Spleen (tissue), 11 donors: ENCODE measurements at regions not wholly inside any gene's neighbourhood (a gene's known extent, or its start where the extent isn't known, plus 50 kb on each side); places are given as distances from the start of the nearest gene placed in this dataset.

Experiments
- DNase-seq: peaks from one replicate; pipeline ENCODE4 v3.0.0-alpha.2; 2020
- H3K27ac ChIP-seq, 8 donors: fragments of 200-600 bp; sonication (generic) in 7 of 8; 1 replicate in 4 of 8; 2 replicates in 4 of 8; pipeline versions ENCODE4 v1.5.0 to v1.8.0; 2016 to 2021; ENCODE audit warnings: inconsistent platforms in 4 of 8, mild to moderate bottlenecking in 4 of 8, moderate library complexity in 1 of 8
- H3K27me3 ChIP-seq, 7 donors: fragments of 200-600 bp; sonication (generic) in 6 of 7; replicated peaks in 1 of 7; 1 replicate in 4 of 7; 2 replicates in 3 of 7; pipeline versions ENCODE4 v1.5.0 to v1.8.0; 2016 to 2021; ENCODE audit warnings: inconsistent platforms in 3 of 7, mild to moderate bottlenecking in 1 of 7
- H3K36me3 ChIP-seq, 6 donors: fragments of 200-600 bp; sonication (generic) in 5 of 6; 1 replicate in 4 of 6; 2 replicates in 2 of 6; pipeline versions ENCODE4 v1.5.0 to v1.8.0; 2016 to 2021; ENCODE audit warnings: inconsistent platforms in 2 of 6
- H3K4me1 ChIP-seq, 6 donors: fragments of 200-600 bp; sonication (generic) in 5 of 6; 1 replicate in 3 of 6; 2 replicates in 3 of 6; pipeline versions ENCODE4 v1.5.0 to v1.8.0; 2016 to 2021; ENCODE audit warnings: inconsistent platforms in 3 of 6
- H3K4me3 ChIP-seq, 8 donors: fragments of 200-600 bp; sonication (generic) in 7 of 8; 1 replicate in 4 of 8; 2 replicates in 4 of 8; pipeline versions ENCODE4 v1.5.0 to v1.8.0; 2016 to 2021; ENCODE audit warnings: inconsistent platforms in 4 of 8, mild to moderate bottlenecking in 4 of 8, moderate library complexity in 2 of 8
- H3K9me3 ChIP-seq, 8 donors: fragments of 200-600 bp; sonication (generic) in 7 of 8; 1 replicate in 4 of 8; 2 replicates in 4 of 8; pipeline versions ENCODE4 v1.5.0 to v1.8.0; 2016 to 2021; ENCODE audit warnings: inconsistent platforms in 4 of 8
- CTCF ChIP-seq, 11 experiments: fragments of 200-600 bp in 7 of 11; fragments of 450-650 bp in 4 of 11; sonication (generic) in 4 of 11; IDR thresholded peaks in 8 of 11; conservative IDR thresholded peaks in 3 of 11; 1 replicate in 7 of 11; 2 replicates in 4 of 11; pipeline versions ENCODE4 v1.4.0 to v1.8.0; 2016 to 2021; ENCODE audit warnings: antibody characterized with exemption in 11 of 11, inconsistent platforms in 4 of 11, mild to moderate bottlenecking in 1 of 11
- POLR2A ChIP-seq, 3 donors: fragments of 450-650 bp; IDR thresholded peaks; one replicate each; pipeline ENCODE4 v1.5.1; 2017; ENCODE audit warnings: antibody characterized with exemption in 3 of 3, mild to moderate bottlenecking in 1 of 3
- POLR2AphosphoS5 ChIP-seq, 3 donors: sonication (generic); formaldehyde crosslinking; IDR thresholded peaks; one replicate each; pipeline ENCODE4 v1.5.1; 2017; ENCODE audit warnings: antibody characterized with exemption in 3 of 3
- WGBS, 5 donors: extraction: QIAGEN DNeasy Blood & Tissue Kit in 3 of 5; methylation state at CpG; one replicate each; pipeline versions ENCODE4 v1.1.5 to v1.1.7; 2013 to 2018; 5-methylcytosine and 5-hydroxymethylcytosine counted together
- intact Hi-C: fragments of 100-400 bp; cut with DNase I; formaldehyde crosslinking; loops from one replicate; pipeline ENCODE4 v1.15.0; 2023; ENCODE audit warnings: low total_unique reads
- donor health status: healthy with polysubstance abuse.
- donor health status: DM: no; HTN: no; CAD: no; lungs with moderate emphysema.
- donor health status: DM: no; HTN: no; CAD: no.
- donor health status: Bipolar disorder and iron deficiency.
- donor health status: healthy.
- donor health status: DM: no; HTN: no; CAD: no.
- donor health status: DM: yes; HTN: yes; CAD: no.

GRCh38 chr1:37274486-37274885, 199.9 kb upstream of the ZC3H12A start:
- Histone ChIP-seq H3K27ac (no peak overlapping the region), H3K9me3 (peaks cover 0 to 4% (median 0%) of the 10 kb centered on the region in 8 donors), H3K27me3 (peaks cover 0 to 44% (median 0%) of the 10 kb centered on the region in 7 donors), H3K4me1 (no peaks in the 10 kb centered on the region), H3K36me3 (no peaks in the 10 kb centered on the region), H3K4me3 (no peak overlapping the region)
- 64 to 82% (median 71%) methylated on average over 6 to 8 of the region's 8 CpGs for WGBS, 5 donors
- no peak for TF ChIP-seq POLR2AphosphoS5 (IDR thresholded peaks at IDR 0.05)
- no peak for TF ChIP-seq POLR2A (IDR thresholded peaks at IDR 0.05)
- TF ChIP-seq CTCF (IDR thresholded peaks at IDR 0.05 in 8 of 11, conservative IDR thresholded peaks at IDR 0.05 in 3 of 11), result no peak
- intact Hi-C loops, result no loop called here
- DNase-seq, result no peak

- H3K36me3 ChIP-seq, result no peaks in the 10 kb centered on the region
- peaks cover 0 to 43% (median 0%) of the 10 kb centered on the region in 7 donors for H3K27me3 ChIP-seq
- no peaks in the 10 kb centered on the region for H3K4me1 ChIP-seq
- H3K4me3 ChIP-seq, result no peak overlapping the region
- no peak overlapping the region for H3K27ac ChIP-seq
- intact Hi-C loops, result no loop called here
- H3K9me3 ChIP-seq, result peaks cover 0 to 10% (median 3%) of the 10 kb centered on the region in 8 donors
- no peak for TF ChIP-seq POLR2A (IDR thresholded peaks at IDR 0.05)
- no peak for TF ChIP-seq POLR2AphosphoS5 (IDR thresholded peaks at IDR 0.05)
- no peak for TF ChIP-seq CTCF (IDR thresholded peaks at IDR 0.05 in 8 of 11, conservative IDR thresholded peaks at IDR 0.05 in 3 of 11)
- no peak for DNase-seq
- 53 to 62% (median 55%) methylated on average over 5 of the region's 5 CpGs for WGBS, 5 donors
Observed at GRCh38 chr1:37274938-37275631, 199.3 kb upstream of the ZC3H12A start.

- H3K27ac ChIP-seq, result no peak overlapping the region
- intact Hi-C loops, result no loop called here
- peaks cover 0 to 20% (median 10%) of the 10 kb centered on the region in 8 donors for H3K9me3 ChIP-seq
- TF ChIP-seq POLR2AphosphoS5 (IDR thresholded peaks at IDR 0.05) (no peak), POLR2A (IDR thresholded peaks at IDR 0.05) (no peak), CTCF (IDR thresholded peaks at IDR 0.05 in 8 of 11, conservative IDR thresholded peaks at IDR 0.05 in 3 of 11) (no peak)
- peaks cover 0 to 25% (median 0%) of the 10 kb centered on the region in 7 donors for H3K27me3 ChIP-seq
- peak; percentile 17 for DNase-seq
- H3K4me1 ChIP-seq, result no peaks in the 10 kb centered on the region
- H3K36me3 ChIP-seq, result no peaks in the 10 kb centered on the region
- no peak overlapping the region for H3K4me3 ChIP-seq
- 58 to 85% (median 64%) methylated on average over 2 of the region's 2 CpGs for WGBS, 5 donors
Observed at GRCh38 chr1:37277366-37277765, 197.0 kb upstream of the ZC3H12A start.

GRCh38 chr1:37281354-37281753, 193.0 kb upstream of the ZC3H12A start:
- DNase-seq, result no peak
- 51 to 64% (median 58%) methylated on average over 3 of the region's 3 CpGs for WGBS, 5 donors
- TF ChIP-seq POLR2A (IDR thresholded peaks at IDR 0.05) (no peak), POLR2AphosphoS5 (IDR thresholded peaks at IDR 0.05) (no peak), CTCF (IDR thresholded peaks at IDR 0.05 in 8 of 11, conservative IDR thresholded peaks at IDR 0.05 in 3 of 11) (no peak)
- Histone ChIP-seq H3K36me3 (no peaks in the 10 kb centered on the region), H3K9me3 (peaks cover 0 to 25% (median 16%) of the 10 kb centered on the region in 8 donors), H3K4me1 (no peaks in the 10 kb centered on the region), H3K27ac (no peak overlapping the region), H3K4me3 (no peak overlapping the region), H3K27me3 (peaks cover 0 to 3% (median 0%) of the 10 kb centered on the region in 7 donors)
- intact Hi-C loops, result no loop called here
